Bronchial epithelial cell (primary cell): ENCODE measurements at regions not wholly inside any gene's neighbourhood (a gene's known extent, or its start where the extent isn't known, plus 50 kb on each side); places are given as distances from the start of the nearest gene placed in this dataset.

Source experiments
- DNase-seq: peaks from one replicate; pipeline ENCODE4 v3.0.0-alpha.2; 2010; ENCODE audit warnings: low read depth
- FAIRE-seq: peaks from 2 replicates; lab custom pipeline; 2011; peaks lifted over from hg19 to GRCh38; lab: Jason Lieb, UNC
- H3K27me3 ChIP-seq: 2 replicates; pipeline ENCODE4 v1.5.1; 2011; ENCODE audit warnings: low read length; ENCODE audit not compliant: control insufficient read depth, insufficient read depth
- H3K36me3 ChIP-seq: 2 replicates; pipeline ENCODE4 v1.5.1; 2011; ENCODE audit warnings: low read length; ENCODE audit not compliant: control insufficient read depth, insufficient read depth
- H3K4me3 ChIP-seq: 2 replicates; pipeline ENCODE4 v1.5.1; 2011; ENCODE audit warnings: mild to moderate bottlenecking, low read depth, low read length, control low read depth
- CTCF ChIP-seq: IDR thresholded peaks from 2 replicates; pipeline ENCODE4 v1.5.1; 2011; ENCODE audit warnings: mild to moderate bottlenecking, moderate library complexity, low read length, control low read depth, inconsistent platforms; ENCODE audit not compliant: insufficient read depth, severe bottlenecking

GRCh38 chr21:25428537-25428936, 178.7 kb downstream of the MRPL39 start:
- H3K4me3 ChIP-seq: no peak overlapping the region
- no peaks in the 10 kb centered on the region for H3K36me3 ChIP-seq
- H3K27me3 ChIP-seq: no peaks in the 10 kb centered on the region
- no peak for TF ChIP-seq CTCF
- DNase-seq (peak; percentile 1), FAIRE-seq (no peak)

GRCh38 chr21:25427828-25428227, 179.5 kb downstream of the MRPL39 start:
- FAIRE-seq: no peak
- Histone ChIP-seq H3K27me3 (no peaks in the 10 kb centered on the region), H3K36me3 (no peaks in the 10 kb centered on the region), H3K4me3 (no peak overlapping the region)
- DNase-seq: no peak
- TF ChIP-seq CTCF: no peak

- FAIRE-seq (no peak), DNase-seq (no peak)
- TF ChIP-seq CTCF: no peak
Observed at GRCh38 chr21:25426580-25426979, 180.7 kb downstream of the MRPL39 start.

GRCh38 chr21:25425156-25425555, 182.1 kb downstream of the MRPL39 start:
- no peaks in the 10 kb centered on the region for H3K36me3 ChIP-seq
- H3K4me3 ChIP-seq: no peak overlapping the region
- FAIRE-seq: no peak
- TF ChIP-seq CTCF: no peak
- no peak for DNase-seq
- H3K27me3 ChIP-seq: no peaks in the 10 kb centered on the region

More at GRCh38 chr21:25426580-25426979, 180.7 kb downstream of the MRPL39 start:
- H3K27me3 ChIP-seq: no peaks in the 10 kb centered on the region
- no peaks in the 10 kb centered on the region for H3K36me3 ChIP-seq
- H3K4me3 ChIP-seq: no peak overlapping the region

GRCh38 chr21:25424634-25425033, 182.6 kb downstream of the MRPL39 start:
- Histone ChIP-seq H3K27me3 (no peaks in the 10 kb centered on the region), H3K36me3 (no peaks in the 10 kb centered on the region), H3K4me3 (no peak overlapping the region)
- no peak for DNase-seq
- no peak for TF ChIP-seq CTCF
- no peak for FAIRE-seq

- Histone ChIP-seq H3K27me3 (no peaks in the 10 kb centered on the region), H3K4me3 (no peak overlapping the region), H3K36me3 (no peaks in the 10 kb centered on the region)
- FAIRE-seq (no peak), DNase-seq (no peak)
- no peak for TF ChIP-seq CTCF
Observed at GRCh38 chr21:25424048-25424447, 183.2 kb downstream of the MRPL39 start.
